ENCODE measurements at regions not wholly inside any gene's neighbourhood (a gene's known extent, or its start where the extent isn't known, plus 50 kb on each side); places are given as distances from the start of the nearest gene placed in this dataset.

DNA sequence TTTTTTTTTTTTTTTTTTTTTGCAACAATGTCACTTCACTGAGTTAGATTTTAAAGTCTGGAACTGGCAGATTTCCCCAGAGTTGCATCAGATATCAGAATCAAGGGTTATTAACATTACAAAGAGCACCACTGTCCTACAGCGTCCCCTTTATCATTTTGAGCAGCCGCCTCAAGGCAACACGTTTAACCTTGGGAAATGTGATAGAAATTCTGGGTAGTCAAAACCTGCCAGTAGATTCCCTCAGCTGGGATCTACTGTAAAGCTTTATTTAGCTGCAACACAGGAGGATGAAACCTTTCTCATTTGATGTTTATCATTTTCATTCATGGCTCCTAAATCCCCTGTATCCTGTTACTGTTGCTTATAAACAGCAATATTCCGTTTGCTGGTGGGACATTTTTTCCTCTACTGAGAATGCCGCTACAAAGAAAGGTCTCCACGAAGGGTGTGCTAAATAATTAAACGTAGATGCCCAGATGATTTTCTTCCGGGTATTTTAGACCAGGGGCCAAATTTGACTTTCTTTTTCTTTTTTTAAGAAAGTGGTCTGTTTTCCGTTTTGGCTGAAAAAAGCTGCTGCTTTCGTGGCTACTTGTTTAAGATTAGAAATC is 436.1 kb upstream of the GOT2 start:
- no peak for TF ChIP-seq POLR2A (IDR thresholded peaks at IDR 0.05)
- TF ChIP-seq, protein P1, sequence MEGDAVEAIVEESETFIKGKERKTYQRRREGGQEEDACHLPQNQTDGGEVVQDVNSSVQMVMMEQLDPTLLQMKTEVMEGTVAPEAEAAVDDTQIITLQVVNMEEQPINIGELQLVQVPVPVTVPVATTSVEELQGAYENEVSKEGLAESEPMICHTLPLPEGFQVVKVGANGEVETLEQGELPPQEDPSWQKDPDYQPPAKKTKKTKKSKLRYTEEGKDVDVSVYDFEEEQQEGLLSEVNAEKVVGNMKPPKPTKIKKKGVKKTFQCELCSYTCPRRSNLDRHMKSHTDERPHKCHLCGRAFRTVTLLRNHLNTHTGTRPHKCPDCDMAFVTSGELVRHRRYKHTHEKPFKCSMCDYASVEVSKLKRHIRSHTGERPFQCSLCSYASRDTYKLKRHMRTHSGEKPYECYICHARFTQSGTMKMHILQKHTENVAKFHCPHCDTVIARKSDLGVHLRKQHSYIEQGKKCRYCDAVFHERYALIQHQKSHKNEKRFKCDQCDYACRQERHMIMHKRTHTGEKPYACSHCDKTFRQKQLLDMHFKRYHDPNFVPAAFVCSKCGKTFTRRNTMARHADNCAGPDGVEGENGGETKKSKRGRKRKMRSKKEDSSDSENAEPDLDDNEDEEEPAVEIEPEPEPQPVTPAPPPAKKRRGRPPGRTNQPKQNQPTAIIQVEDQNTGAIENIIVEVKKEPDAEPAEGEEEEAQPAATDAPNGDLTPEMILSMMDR (IDR thresholded peaks at IDR 0.05 in 4 of 5, conservative IDR thresholded peaks at IDR 0.05 in 1 of 5): no peak
- Histone ChIP-seq H3K9me3 (no peaks in the 10 kb centered on the region), H3K4me3 (no peak overlapping the region), H3K27ac (no peak overlapping the region), H3K36me3 (no peaks in the 10 kb centered on the region), H3K4me1 (no peaks in the 10 kb centered on the region), H3K27me3 (no peaks in the 10 kb centered on the region)
- intact Hi-C loops (cut with DNase I; ENCODE audit: low total_unique reads): no loop called here
- DNase-seq: no peak
- in situ Hi-C loops (cut with MboI; ENCODE audit: low sequenced_read_pairs in 4 of 4): no loop called here
- no peak for ATAC-seq

DNA sequence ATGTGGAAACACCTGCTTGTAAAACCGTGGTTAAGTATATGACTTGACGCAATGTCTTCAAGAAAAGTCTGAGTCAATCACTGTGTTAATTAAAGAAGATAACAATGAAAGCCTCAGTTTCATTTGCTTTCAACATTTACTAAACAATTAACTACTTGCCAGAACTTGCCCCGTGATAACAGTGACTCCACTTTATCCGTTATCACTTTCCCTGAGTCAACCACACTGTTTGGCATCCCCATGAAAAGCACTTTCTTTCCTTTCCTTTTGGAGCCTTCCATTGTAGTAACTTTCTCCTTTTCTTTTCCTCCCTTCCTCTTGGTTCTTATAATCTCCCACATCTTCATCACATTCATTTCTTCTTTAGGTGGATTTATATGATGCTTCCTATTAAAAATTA is 435.1 kb upstream of the GOT2 start:
- in situ Hi-C loops (cut with MboI; ENCODE audit: low sequenced_read_pairs in 4 of 4): no loop called here
- TF ChIP-seq, protein P1 (IDR thresholded peaks at IDR 0.05 in 4 of 5, conservative IDR thresholded peaks at IDR 0.05 in 1 of 5): no peak
- TF ChIP-seq POLR2A (IDR thresholded peaks at IDR 0.05): no peak
- H3K36me3 ChIP-seq: no peaks in the 10 kb centered on the region
- no peaks in the 10 kb centered on the region for H3K4me1 ChIP-seq
- no peaks in the 10 kb centered on the region for H3K27me3 ChIP-seq
- no peak overlapping the region for H3K4me3 ChIP-seq
- no peak overlapping the region for H3K27ac ChIP-seq
- no peak for DNase-seq
- intact Hi-C loops (cut with DNase I; ENCODE audit: low total_unique reads): no loop called here
- no peak for ATAC-seq
- no peaks in the 10 kb centered on the region for H3K9me3 ChIP-seq

DNA sequence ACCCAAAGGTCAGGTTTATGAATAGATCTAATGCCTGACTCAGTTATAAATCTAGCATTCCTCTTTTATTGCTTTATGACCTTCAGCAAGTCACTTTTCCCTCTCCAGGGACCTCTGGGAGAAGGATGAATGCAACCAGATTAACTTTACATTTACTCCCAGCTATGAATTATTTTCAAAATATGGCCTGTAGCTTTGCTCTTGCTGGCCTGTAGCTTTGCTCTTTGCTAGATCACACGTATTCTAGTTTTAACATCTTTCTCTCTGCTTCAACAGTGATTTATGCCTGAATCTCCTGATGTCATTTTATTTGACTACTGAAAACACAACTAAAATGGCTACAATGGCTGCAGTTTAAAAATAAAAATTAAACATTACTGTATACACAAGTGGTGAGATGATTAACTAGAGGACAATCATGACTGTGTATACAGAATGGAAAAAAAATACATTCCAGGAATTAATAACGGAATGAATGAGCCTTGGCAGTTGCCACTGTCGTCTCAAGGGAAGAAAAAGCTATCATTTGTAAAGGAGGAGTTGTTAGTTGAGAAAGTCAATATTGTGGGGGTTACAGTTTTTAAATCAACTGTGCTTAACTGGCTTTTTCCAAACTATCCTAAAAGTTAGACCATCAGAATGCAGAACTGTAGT is 434.5 kb upstream of the GOT2 start:
- ATAC-seq (no peak), DNase-seq (no peak)
- Histone ChIP-seq H3K4me3 (no peak overlapping the region), H3K27me3 (no peaks in the 10 kb centered on the region), H3K36me3 (no peaks in the 10 kb centered on the region), H3K4me1 (no peaks in the 10 kb centered on the region), H3K9me3 (no peaks in the 10 kb centered on the region), H3K27ac (no peak overlapping the region)
- TF ChIP-seq POLR2A (IDR thresholded peaks at IDR 0.05): no peak
- TF ChIP-seq, protein P1 (IDR thresholded peaks at IDR 0.05 in 4 of 5, conservative IDR thresholded peaks at IDR 0.05 in 1 of 5): no peak
- intact Hi-C loops (cut with DNase I; ENCODE audit: low total_unique reads) (no loop called here), in situ Hi-C loops (cut with MboI; ENCODE audit: low sequenced_read_pairs in 4 of 4) (no loop called here)

DNA sequence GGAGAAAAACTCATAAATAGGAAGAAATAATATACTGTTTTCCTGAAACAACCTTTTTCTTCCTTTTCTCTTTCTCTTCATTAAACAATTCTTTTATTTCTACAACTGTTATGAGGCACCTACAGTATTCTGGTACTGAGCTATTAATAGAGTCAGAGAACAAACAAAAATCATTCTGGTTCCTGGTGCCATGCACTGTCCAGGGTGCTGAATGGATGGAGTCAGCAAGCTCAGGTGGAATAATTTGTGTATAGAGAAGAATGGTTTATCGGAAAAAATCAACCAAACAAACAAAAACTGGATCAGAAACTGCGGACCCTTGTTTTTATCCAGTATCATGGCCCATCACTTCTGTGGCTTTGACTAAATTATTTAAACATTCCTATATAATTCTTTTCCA is 430.3 kb upstream of the GOT2 start:
- Histone ChIP-seq H3K4me1 (no peaks in the 10 kb centered on the region), H3K27me3 (no peaks in the 10 kb centered on the region), H3K27ac (no peak overlapping the region), H3K36me3 (no peaks in the 10 kb centered on the region), H3K4me3 (no peak overlapping the region), H3K9me3 (no peaks in the 10 kb centered on the region)
- intact Hi-C loops (cut with DNase I; ENCODE audit: low total_unique reads) (no loop called here), in situ Hi-C loops (cut with MboI; ENCODE audit: low sequenced_read_pairs in 4 of 4) (no loop called here)
- TF ChIP-seq POLR2A (IDR thresholded peaks at IDR 0.05): no peak
- TF ChIP-seq, protein P1 (IDR thresholded peaks at IDR 0.05 in 4 of 5, conservative IDR thresholded peaks at IDR 0.05 in 1 of 5): no peak
- DNase-seq: no peak
- ATAC-seq: no peak
